ENCODE measurements at regions not wholly inside any gene's neighbourhood (a gene's known extent, or its start where the extent isn't known, plus 50 kb on each side); places are given as distances from the start of the nearest gene placed in this dataset.

DNA sequence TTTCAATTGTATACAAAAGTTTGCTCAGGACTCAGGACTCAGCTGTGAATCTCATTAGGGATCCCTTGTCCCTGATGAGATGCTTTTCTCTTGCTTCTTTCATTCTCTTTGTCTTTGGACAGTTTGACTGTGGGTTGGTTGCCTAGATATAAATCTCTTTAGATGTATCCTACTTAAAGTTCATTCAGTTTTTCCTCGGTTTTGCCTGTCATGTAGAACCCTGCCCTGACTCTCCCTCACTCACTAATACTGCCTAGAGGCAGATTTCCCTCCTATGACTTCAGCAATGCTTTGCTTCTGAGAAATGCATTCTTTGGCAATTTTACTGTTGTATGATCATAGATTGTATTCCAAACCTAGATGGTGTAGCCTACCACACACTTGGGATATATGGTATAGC is 421.4 kb upstream of the TCF4 start:
- Histone ChIP-seq H3K4me2 (ENCODE audit: insufficient read depth, insufficient read length, low read length) (no peak overlapping the region), H3K9ac (ENCODE audit: extremely low read depth, insufficient read length, low read length) (no peak overlapping the region), H3K27me3 (ENCODE audit: insufficient read depth, low read length) (no peaks in the 10 kb centered on the region), H3K79me1 (ENCODE audit: insufficient read depth, low read depth, low read length, poor library complexity, severe bottlenecking) (no peaks in the 10 kb centered on the region), H4K20me1 (ENCODE audit: control insufficient read depth, insufficient read depth, insufficient read length) (no peaks in the 10 kb centered on the region), H3K18ac (ENCODE audit: insufficient read length, low read depth, low read length) (no peak overlapping the region), H3K4me1 (ENCODE audit: insufficient read depth, low read length) (no peaks in the 10 kb centered on the region; the same call in 1 of the 2 replicates), H3K56ac (ENCODE audit: insufficient read length, low read depth, low read length) (no peak overlapping the region), H2BK5ac (ENCODE audit: insufficient read length, low read length) (no peak overlapping the region), H2AFZ (ENCODE audit: low read length) (no peak overlapping the region), H3K4ac (ENCODE audit: low read depth, low read length) (no peak overlapping the region), H2AK5ac (ENCODE audit: insufficient read length, low read length) (no peak overlapping the region), H4K5ac (ENCODE audit: insufficient read length, low read depth, low read length) (no peak overlapping the region), H3K27ac (ENCODE audit: insufficient read length, low read depth, low read length) (no peak overlapping the region), H2BK20ac (ENCODE audit: low read depth, low read length, poor library complexity, severe bottlenecking) (no peak overlapping the region), H3K14ac (ENCODE audit: insufficient read depth, low read length) (no peak overlapping the region), H3T11ph (ENCODE audit: low read length) (no peak overlapping the region), H4K8ac (replicated peaks; ENCODE audit: insufficient read length, low read depth, low read length) (no peak overlapping the region), H2BK15ac (ENCODE audit: low read depth, low read length) (no peak overlapping the region), H3K9me3 (ENCODE audit: control insufficient read depth, low read depth, low read length) (no peaks in the 10 kb centered on the region), H3K79me2 (ENCODE audit: insufficient read depth, low read length) (no peaks in the 10 kb centered on the region), H3K23ac (ENCODE audit: insufficient read length, low read depth, low read length) (no peak overlapping the region), H4K91ac (ENCODE audit: insufficient read length, low read depth, low read length) (no peak overlapping the region), H2BK12ac (ENCODE audit: insufficient read length, low read depth, low read length) (no peak overlapping the region), H3K23me2 (ENCODE audit: insufficient read length, low read depth, low read length, poor library complexity, severe bottlenecking) (no peaks in the 10 kb centered on the region), H2BK120ac (ENCODE audit: low read depth, low read length, poor library complexity, severe bottlenecking) (no peak overlapping the region)
- H3K4me1 Mint-ChIP-seq = peaks cover 7 to 8% of the 10 kb centered on the region in 2 experiments; a peak in 3 of 4 replicates
- no peak overlapping the region for H3K4me3 Mint-ChIP-seq
- no peak for DNase-seq
- whole genome bisulfite sequencing (ENCODE audit: extremely low coverage, insufficient read length, low lambda C conversion rate) = no CpG with 5 or more reads among the region's 1 CpG
- no peaks in the 10 kb centered on the region for H3K27me3 Mint-ChIP-seq (ENCODE audit: low read depth)
- TF ChIP-seq, protein P1, sequence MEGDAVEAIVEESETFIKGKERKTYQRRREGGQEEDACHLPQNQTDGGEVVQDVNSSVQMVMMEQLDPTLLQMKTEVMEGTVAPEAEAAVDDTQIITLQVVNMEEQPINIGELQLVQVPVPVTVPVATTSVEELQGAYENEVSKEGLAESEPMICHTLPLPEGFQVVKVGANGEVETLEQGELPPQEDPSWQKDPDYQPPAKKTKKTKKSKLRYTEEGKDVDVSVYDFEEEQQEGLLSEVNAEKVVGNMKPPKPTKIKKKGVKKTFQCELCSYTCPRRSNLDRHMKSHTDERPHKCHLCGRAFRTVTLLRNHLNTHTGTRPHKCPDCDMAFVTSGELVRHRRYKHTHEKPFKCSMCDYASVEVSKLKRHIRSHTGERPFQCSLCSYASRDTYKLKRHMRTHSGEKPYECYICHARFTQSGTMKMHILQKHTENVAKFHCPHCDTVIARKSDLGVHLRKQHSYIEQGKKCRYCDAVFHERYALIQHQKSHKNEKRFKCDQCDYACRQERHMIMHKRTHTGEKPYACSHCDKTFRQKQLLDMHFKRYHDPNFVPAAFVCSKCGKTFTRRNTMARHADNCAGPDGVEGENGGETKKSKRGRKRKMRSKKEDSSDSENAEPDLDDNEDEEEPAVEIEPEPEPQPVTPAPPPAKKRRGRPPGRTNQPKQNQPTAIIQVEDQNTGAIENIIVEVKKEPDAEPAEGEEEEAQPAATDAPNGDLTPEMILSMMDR (conservative IDR thresholded peaks at IDR 0.05) = no peak
- H3K9me3 Mint-ChIP-seq = peaks cover 13 to 18% of the 10 kb centered on the region in 2 experiments; a peak in 4 of 5 replicates
- H3K36me3 Mint-ChIP-seq (ENCODE audit: insufficient read depth in 1 of 3, low read depth in 3 of 3) = peaks cover 0 to 21% (median 14%) of the 10 kb centered on the region in 3 experiments; a peak in 5 of 7 replicates
- peak overlapping the region in 1 of 3 experiments; percentile 25; a peak in 2 of 7 replicates for H3K27ac Mint-ChIP-seq
